ENCODE measurements at regions not wholly inside any gene's neighbourhood (a gene's known extent, or its start where the extent isn't known, plus 50 kb on each side); places are given as distances from the start of the nearest gene placed in this dataset.

DNA sequence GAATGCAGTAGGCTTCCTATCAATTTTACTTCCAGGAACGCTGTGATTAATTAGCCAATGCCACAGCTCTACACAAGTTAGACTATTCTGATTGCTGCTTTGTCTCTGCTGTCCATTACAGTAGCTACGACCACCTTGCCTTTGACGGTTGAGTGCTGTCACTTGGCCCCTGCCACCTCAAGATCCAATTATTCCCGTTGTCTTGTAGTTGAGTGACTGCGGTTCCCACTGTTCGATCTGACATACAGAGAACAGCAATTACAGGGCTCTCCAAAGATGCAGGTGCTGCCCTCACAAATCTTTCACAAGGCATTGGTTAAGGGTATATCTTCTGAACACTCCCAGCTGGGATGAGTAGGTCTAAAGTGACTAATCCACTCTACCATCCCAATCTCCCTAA lies 393.4 kb upstream of the KIF2A start:
- TF ChIP-seq, protein P1, sequence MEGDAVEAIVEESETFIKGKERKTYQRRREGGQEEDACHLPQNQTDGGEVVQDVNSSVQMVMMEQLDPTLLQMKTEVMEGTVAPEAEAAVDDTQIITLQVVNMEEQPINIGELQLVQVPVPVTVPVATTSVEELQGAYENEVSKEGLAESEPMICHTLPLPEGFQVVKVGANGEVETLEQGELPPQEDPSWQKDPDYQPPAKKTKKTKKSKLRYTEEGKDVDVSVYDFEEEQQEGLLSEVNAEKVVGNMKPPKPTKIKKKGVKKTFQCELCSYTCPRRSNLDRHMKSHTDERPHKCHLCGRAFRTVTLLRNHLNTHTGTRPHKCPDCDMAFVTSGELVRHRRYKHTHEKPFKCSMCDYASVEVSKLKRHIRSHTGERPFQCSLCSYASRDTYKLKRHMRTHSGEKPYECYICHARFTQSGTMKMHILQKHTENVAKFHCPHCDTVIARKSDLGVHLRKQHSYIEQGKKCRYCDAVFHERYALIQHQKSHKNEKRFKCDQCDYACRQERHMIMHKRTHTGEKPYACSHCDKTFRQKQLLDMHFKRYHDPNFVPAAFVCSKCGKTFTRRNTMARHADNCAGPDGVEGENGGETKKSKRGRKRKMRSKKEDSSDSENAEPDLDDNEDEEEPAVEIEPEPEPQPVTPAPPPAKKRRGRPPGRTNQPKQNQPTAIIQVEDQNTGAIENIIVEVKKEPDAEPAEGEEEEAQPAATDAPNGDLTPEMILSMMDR (IDR thresholded peaks at IDR 0.05; ENCODE audit: unreplicated experiment) = no peak
- Mint-ChIP-seq H3K9me3 (ENCODE audit: low read depth, unreplicated experiment) (peaks cover 7% of the 10 kb centered on the region), H3K36me3 (ENCODE audit: insufficient read depth, unreplicated experiment) (no peaks in the 10 kb centered on the region), H3K27me3 (ENCODE audit: unreplicated experiment) (no peaks in the 10 kb centered on the region), H3K4me1 (ENCODE audit: low read depth, unreplicated experiment) (peaks cover 11% of the 10 kb centered on the region), H3K27ac (ENCODE audit: unreplicated experiment) (no peak overlapping the region), H3K4me3 (ENCODE audit: low read depth, unreplicated experiment) (no peak overlapping the region)
- no peak for DNase-seq
- intact Hi-C loops (cut with micrococcal nuclease; ENCODE audit: unreplicated experiment) = no loop called here
- no TSS peak for BruUV-seq (replicated peaks)
- CTCF ChIA-PET = no interaction called here

DNA sequence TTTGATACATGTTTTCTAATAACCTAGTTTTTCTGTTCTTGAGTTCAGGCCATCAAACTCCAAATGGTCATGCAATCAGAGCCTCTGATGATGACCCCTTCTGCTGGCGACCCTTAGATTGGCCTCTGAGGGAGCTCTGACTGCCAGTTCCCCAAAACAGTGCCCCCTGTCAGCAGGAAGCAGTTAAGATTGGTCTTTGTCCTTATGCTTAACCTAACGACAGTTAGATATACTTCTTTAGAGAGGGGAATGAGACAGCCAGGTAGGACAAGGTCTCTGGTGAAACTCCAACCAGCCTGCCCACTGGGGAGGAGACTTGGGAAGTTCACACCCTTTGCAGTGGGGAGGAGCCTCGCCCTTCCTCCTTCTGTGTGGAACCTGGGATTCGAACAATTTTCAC lies 390.4 kb upstream of the KIF2A start:
- intact Hi-C loops (cut with micrococcal nuclease; ENCODE audit: unreplicated experiment) = no loop called here
- CTCF ChIA-PET = no interaction called here
- TF ChIP-seq, protein P1 (IDR thresholded peaks at IDR 0.05; ENCODE audit: unreplicated experiment) = no peak
- Mint-ChIP-seq H3K27ac (ENCODE audit: unreplicated experiment) (no peak overlapping the region), H3K27me3 (ENCODE audit: unreplicated experiment) (no peaks in the 10 kb centered on the region), H3K4me1 (ENCODE audit: low read depth, unreplicated experiment) (peaks cover 21% of the 10 kb centered on the region), H3K9me3 (ENCODE audit: low read depth, unreplicated experiment) (peaks cover 7% of the 10 kb centered on the region), H3K36me3 (ENCODE audit: insufficient read depth, unreplicated experiment) (no peaks in the 10 kb centered on the region), H3K4me3 (ENCODE audit: low read depth, unreplicated experiment) (no peak overlapping the region)
- no TSS peak for BruUV-seq (replicated peaks)
- no peak for DNase-seq

DNA sequence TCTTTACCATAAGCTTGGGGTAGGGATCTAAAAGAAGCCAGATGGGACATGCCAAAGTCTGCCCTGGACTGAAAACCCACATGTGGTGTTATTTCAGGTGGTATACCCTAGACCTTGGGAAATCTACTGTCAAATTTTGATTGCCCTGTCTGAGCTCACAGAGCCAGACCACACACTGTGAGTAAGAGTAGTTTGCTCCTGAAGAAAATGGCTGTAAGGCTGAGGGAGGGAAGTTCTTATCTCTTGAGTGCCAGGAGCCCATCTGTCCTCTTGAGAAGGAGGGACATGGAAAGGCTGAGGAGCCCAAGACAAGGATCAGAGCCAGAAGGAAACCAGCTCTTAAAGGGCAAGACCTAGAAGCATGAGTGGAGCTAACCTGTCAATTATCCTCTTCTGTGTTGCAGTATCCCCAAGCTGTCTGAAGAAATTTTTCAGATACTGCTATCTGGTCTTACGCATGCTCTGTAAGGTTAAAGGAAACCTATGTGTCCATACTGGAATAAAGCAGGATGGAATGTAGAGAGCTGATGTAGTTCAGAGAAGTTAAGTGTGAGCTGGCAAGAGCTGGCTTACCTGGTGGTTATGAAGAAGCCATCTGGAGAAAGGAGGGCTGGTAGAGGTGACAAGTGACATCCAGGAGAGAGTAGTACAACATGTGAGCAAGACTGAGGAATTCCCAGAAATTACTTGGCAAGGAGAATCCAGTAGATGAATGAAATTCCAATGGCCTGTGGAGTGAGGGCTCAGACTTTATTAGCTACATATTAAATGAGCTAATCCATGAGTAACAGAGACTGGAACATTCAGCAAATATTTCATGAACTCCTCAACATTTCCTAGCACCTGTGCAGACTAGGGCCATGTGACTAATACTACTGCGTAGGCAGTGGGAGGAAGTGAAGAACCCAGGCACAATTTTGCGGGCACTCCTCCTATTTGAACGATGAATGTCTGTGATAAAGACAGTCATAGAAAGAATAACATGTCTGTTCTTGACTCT lies 389.1 kb upstream of the KIF2A start:
- intact Hi-C loops (cut with micrococcal nuclease; ENCODE audit: unreplicated experiment) = no loop called here
- no peaks in the 10 kb centered on the region for H3K36me3 Mint-ChIP-seq (ENCODE audit: insufficient read depth, unreplicated experiment)
- peak overlapping the region; percentile 82 for H3K27ac Mint-ChIP-seq (ENCODE audit: unreplicated experiment)
- TF ChIP-seq, protein P1 (IDR thresholded peaks at IDR 0.05; ENCODE audit: unreplicated experiment) = no peak
- BruUV-seq (replicated peaks) = no TSS peak
- DNase-seq = peak; percentile 38
- H3K27me3 Mint-ChIP-seq (ENCODE audit: unreplicated experiment) = no peaks in the 10 kb centered on the region
- H3K4me3 Mint-ChIP-seq (ENCODE audit: low read depth, unreplicated experiment) = no peak overlapping the region
- H3K9me3 Mint-ChIP-seq (ENCODE audit: low read depth, unreplicated experiment) = peaks cover 4% of the 10 kb centered on the region
- peaks cover 21% of the 10 kb centered on the region for H3K4me1 Mint-ChIP-seq (ENCODE audit: low read depth, unreplicated experiment)
- CTCF ChIA-PET = interaction anchor here (0.5 to 1.0 kb wide), 3 partner anchors 99 to 209 kb away, joined by 3 to 5 read pairs (median 3); no protein-coding TSS in a partner anchor

DNA sequence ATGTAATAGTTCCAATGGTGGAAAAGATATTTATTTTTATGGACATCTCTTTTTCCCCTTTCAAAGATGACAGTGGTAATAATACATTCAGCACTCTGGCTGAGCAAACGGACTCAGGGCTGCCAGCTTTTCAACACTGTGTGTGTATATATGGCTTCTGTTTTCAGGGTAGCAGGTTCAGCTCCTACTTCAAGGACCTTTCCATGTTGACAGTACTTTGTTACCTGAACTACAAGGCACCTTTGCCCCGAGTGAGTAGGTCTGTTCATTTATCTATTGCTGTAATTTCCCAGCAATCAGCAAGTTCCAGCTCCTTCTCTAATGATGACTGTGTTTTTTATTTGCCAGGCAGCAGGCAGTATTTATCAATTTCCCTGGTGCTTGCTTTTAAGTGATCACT lies 387.4 kb upstream of the KIF2A start:
- peaks cover 21% of the 10 kb centered on the region for H3K4me1 Mint-ChIP-seq (ENCODE audit: low read depth, unreplicated experiment)
- TF ChIP-seq, protein P1 (IDR thresholded peaks at IDR 0.05; ENCODE audit: unreplicated experiment) = no peak
- H3K9me3 Mint-ChIP-seq (ENCODE audit: low read depth, unreplicated experiment) = no peaks in the 10 kb centered on the region
- no peak overlapping the region for H3K4me3 Mint-ChIP-seq (ENCODE audit: low read depth, unreplicated experiment)
- no peak overlapping the region for H3K27ac Mint-ChIP-seq (ENCODE audit: unreplicated experiment)
- no peaks in the 10 kb centered on the region for H3K27me3 Mint-ChIP-seq (ENCODE audit: unreplicated experiment)
- CTCF ChIA-PET = interaction anchor here (1.0 kb wide), 1 partner anchor 101 kb away, joined by 3 read pairs; no protein-coding TSS in a partner anchor
- BruUV-seq (replicated peaks) = no TSS peak
- intact Hi-C loops (cut with micrococcal nuclease; ENCODE audit: unreplicated experiment) = no loop called here
- no peak for DNase-seq
- no peaks in the 10 kb centered on the region for H3K36me3 Mint-ChIP-seq (ENCODE audit: insufficient read depth, unreplicated experiment)
